ENCODE measurements at regions not wholly inside any gene's neighbourhood (a gene's known extent, or its start where the extent isn't known, plus 50 kb on each side); places are given as distances from the start of the nearest gene placed in this dataset.

DNA sequence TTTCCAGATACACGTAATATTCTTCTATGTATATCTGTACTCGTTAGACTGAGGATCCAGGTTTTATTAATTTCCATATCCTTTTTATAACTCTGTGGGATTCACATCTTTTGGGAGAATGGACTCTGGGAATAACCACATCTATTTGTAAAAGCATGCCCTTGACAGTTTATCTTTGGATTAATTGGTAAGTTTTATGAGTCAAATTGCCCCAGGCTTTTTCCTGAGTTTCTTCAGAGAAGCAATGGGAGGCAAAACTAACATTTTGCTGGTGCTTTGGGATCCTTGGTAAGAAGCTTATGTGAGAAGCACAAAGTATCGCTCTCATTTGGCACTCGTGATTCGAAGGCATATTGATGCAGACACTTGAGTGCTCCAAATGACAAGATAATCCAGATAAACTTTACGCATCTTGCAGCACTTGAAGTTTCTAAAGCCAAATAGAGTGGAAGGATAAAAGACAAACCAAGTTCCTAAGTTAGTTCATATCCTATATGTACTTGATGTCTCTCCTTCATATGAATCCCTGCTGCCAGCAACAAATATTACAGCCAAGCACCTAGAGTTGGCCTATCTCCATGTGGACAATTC is 324.7 kb downstream of the TLE4 start:
- H3K27ac ChIP-seq: no peak overlapping the region
- H3K4me3 ChIP-seq: no peak overlapping the region
- H3K4me1 ChIP-seq: no peaks in the 10 kb centered on the region
- no peaks in the 10 kb centered on the region for H3K36me3 ChIP-seq
- TF ChIP-seq, protein P1, sequence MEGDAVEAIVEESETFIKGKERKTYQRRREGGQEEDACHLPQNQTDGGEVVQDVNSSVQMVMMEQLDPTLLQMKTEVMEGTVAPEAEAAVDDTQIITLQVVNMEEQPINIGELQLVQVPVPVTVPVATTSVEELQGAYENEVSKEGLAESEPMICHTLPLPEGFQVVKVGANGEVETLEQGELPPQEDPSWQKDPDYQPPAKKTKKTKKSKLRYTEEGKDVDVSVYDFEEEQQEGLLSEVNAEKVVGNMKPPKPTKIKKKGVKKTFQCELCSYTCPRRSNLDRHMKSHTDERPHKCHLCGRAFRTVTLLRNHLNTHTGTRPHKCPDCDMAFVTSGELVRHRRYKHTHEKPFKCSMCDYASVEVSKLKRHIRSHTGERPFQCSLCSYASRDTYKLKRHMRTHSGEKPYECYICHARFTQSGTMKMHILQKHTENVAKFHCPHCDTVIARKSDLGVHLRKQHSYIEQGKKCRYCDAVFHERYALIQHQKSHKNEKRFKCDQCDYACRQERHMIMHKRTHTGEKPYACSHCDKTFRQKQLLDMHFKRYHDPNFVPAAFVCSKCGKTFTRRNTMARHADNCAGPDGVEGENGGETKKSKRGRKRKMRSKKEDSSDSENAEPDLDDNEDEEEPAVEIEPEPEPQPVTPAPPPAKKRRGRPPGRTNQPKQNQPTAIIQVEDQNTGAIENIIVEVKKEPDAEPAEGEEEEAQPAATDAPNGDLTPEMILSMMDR (IDR thresholded peaks at IDR 0.05): no peak
- no peaks in the 10 kb centered on the region for H3K27me3 ChIP-seq
- no peak for DNase-seq
- H3K9me3 ChIP-seq: no peaks in the 10 kb centered on the region
- no peak overlapping the region for H3K9ac ChIP-seq (ENCODE audit: low read depth in 2 of 2, low read length in 2 of 2)
- intact Hi-C loops (cut with DNase I): no loop called here

DNA sequence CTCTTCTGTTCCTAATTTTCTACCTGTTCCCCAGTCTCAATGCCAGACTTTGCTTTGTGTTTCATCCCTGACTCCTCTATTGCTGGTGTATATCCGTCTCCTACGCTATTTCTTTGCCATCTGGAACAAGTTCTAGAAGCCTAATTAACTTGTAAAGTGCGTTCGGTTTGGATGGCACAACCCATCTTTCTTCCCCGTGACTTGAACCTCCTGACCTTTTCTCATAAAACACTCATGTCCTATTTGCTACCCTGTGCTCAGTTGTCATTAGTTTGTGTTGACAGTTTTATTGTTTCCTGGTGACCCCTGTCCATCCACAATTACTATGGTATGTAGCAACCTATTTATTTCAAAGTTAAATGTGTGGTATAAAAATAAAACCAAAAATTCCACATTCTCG is 323.5 kb downstream of the TLE4 start:
- H3K9ac ChIP-seq (ENCODE audit: low read depth in 2 of 2, low read length in 2 of 2): no peak overlapping the region
- no peaks in the 10 kb centered on the region for H3K36me3 ChIP-seq
- TF ChIP-seq, protein P1 (IDR thresholded peaks at IDR 0.05): no peak
- H3K27me3 ChIP-seq: no peaks in the 10 kb centered on the region
- no peaks in the 10 kb centered on the region for H3K9me3 ChIP-seq
- DNase-seq: no peak
- no peak overlapping the region for H3K27ac ChIP-seq
- no peak overlapping the region for H3K4me3 ChIP-seq
- intact Hi-C loops (cut with DNase I): no loop called here
- no peaks in the 10 kb centered on the region for H3K4me1 ChIP-seq

DNA sequence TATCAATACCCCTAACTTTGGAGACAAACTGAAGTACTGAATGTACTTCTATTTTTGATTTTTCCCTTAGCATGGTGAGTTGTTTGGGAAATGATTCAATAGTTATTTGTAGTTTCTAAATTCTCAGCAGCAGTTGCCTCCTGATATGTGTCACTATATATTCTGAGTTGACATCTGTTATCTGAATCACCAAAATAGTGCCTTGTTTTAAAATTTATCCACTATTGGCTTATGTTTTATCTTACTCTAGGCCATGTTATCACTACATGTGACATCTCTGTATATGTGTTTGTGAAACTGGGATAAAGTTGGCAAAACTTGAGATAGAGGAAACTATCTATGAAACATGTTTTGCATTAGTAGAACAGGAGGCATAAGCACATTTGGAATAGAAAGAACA is 317.6 kb downstream of the TLE4 start:
- TF ChIP-seq, protein P1 (IDR thresholded peaks at IDR 0.05): no peak
- no peaks in the 10 kb centered on the region for H3K4me1 ChIP-seq
- no peak for DNase-seq
- H3K27ac ChIP-seq: no peak overlapping the region
- H3K9ac ChIP-seq (ENCODE audit: low read depth in 2 of 2, low read length in 2 of 2): no peak overlapping the region
- intact Hi-C loops (cut with DNase I): no loop called here
- no peaks in the 10 kb centered on the region for H3K9me3 ChIP-seq
- no peaks in the 10 kb centered on the region for H3K27me3 ChIP-seq
- no peak overlapping the region for H3K4me3 ChIP-seq
- H3K36me3 ChIP-seq: no peaks in the 10 kb centered on the region

DNA sequence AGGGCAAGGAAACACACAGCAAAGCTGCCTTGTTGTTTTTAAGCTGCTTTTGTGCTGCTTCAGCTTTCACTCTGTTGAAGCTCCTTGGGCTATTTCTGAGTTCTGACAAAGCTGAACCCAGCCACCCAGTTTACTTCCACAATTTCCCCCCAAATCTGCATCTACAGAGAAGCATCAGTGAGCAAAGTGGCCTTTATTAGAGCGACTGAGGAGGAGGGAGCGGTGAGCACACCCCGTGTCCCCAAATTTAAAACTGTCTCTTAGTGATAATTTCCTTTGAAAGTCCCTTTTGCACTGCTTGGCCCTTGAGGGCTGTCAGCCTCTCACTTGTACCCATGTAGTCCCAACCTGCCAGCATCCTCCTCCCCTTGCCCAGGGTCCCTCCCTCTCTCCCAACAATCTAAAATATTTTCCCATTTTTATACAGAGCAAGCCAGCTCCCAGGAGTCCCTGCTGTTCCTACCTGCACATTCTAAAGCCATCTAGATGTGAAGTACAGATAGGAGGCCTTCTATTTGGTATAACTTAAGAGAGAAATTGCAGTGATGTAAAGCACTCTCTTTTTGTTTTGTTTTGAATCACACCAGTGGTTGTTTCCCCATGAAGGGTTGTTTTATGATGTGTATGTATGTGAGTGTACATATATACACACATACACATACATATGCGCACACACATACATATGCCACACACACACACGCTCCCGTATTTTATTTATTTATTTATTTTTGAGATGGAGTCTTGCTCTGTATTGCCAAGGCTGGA is 313.5 kb downstream of the TLE4 start:
- Histone ChIP-seq H3K4me1 (no peaks in the 10 kb centered on the region), H3K36me3 (no peaks in the 10 kb centered on the region), H3K27me3 (no peaks in the 10 kb centered on the region), H3K27ac (no peak overlapping the region), H3K9me3 (no peaks in the 10 kb centered on the region), H3K4me3 (no peak overlapping the region), H3K9ac (ENCODE audit: low read depth in 2 of 2, low read length in 2 of 2) (no peak overlapping the region)
- TF ChIP-seq, protein P1 (IDR thresholded peaks at IDR 0.05): no peak
- DNase-seq: no peak
- intact Hi-C loops (cut with DNase I): no loop called here

DNA sequence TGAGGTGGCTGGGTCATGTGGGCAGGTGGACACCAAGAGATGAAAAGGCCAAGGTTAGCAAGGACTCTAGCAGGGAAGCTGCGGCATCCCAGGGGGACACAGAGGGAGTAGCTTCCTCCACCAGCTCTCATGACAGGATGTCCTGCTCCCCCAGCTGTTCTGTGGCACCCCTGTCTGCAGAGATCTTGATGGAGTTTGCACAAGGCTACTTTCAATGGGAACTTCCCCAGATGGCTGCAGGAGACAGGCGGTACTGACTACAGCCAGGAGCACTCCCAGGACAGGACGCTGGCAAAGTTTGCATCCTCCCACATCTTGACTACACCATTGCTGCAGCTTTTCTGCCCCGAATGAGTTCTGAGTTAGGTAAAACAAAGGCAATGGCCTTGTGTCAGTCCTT is 312.8 kb downstream of the TLE4 start:
- Histone ChIP-seq H3K27me3 (no peaks in the 10 kb centered on the region), H3K9me3 (no peaks in the 10 kb centered on the region), H3K9ac (ENCODE audit: low read depth in 2 of 2, low read length in 2 of 2) (no peak overlapping the region), H3K4me3 (no peak overlapping the region), H3K4me1 (no peaks in the 10 kb centered on the region), H3K27ac (no peak overlapping the region), H3K36me3 (no peaks in the 10 kb centered on the region)
- intact Hi-C loops (cut with DNase I): no loop called here
- DNase-seq: no peak
- TF ChIP-seq, protein P1 (IDR thresholded peaks at IDR 0.05): no peak
